Islet of Langerhans (tissue), 1 donor: ENCODE measurements at regions not wholly inside any gene's neighbourhood (a gene's known extent, or its start where the extent isn't known, plus 50 kb on each side); places are given as distances from the start of the nearest gene placed in this dataset.
A peak's percentile ranks its signal among the peaks of the same experiment; 100 is the strongest.
"Not testable (repeated sequence)": the region's sequence is repeated elsewhere in the genome, so short reads cannot be mapped to it uniquely, and the experiment has no call there.

Experiments
- FAIRE-seq: peaks from one replicate; lab custom pipeline; 2011; peaks lifted over from hg19 to GRCh38; lab: Jason Lieb, UNC

DNA sequence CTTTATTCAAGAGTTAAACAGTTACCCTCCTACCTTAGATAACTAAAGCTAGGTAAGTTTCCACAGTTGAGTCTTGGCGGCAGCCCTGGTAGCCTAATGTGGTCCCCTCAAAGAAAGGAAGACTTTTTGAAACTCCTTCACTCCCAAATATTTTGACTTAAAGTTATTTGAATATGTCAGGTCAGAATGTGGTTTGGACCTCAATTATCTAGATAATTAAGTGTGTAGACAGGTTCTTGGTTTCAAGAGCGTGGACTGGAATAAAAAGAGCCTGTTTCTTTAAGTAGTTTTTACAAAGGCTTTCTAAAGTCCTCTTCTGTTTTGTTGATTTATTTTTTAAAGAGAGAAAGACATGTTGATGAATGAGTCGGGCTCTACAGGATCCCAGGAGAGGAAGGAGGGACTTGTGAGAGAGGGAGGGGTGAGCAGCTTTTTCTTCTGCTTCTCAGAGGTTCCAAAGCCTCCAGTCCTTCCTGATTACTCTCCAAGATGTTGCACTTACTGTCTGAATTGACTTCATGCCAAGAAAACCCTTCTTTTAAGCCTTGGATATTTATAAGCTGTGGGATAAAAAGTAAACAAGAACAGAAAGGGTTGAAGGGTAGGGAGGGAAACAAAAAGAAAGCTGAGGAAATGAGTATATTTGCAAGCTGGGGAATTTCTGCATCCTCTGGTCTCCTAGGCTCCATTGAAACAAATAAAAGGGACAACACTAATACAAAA, 457.4 kb downstream of the IGSF11 start:
- FAIRE-seq, result no peak

DNA sequence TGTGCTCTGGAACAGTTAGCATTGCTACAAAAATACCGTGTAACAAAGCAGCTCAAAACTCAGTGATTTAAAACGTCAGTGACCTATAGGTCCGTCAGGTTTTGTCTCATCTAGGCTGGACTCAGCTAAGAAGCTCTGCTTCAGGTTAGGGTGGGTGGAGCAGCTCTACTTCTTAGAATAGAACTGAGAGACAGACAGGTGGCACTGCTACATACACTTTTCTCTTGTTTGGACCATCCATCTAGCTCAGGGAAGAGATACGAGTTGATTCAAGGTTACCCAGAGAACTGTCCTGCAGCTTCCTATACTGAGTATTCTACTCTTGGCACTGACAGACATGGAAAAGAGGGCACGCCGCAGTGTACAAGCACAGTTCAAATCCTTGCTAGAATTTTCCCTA, 456.1 kb downstream of the IGSF11 start:
- FAIRE-seq, result no peak

DNA sequence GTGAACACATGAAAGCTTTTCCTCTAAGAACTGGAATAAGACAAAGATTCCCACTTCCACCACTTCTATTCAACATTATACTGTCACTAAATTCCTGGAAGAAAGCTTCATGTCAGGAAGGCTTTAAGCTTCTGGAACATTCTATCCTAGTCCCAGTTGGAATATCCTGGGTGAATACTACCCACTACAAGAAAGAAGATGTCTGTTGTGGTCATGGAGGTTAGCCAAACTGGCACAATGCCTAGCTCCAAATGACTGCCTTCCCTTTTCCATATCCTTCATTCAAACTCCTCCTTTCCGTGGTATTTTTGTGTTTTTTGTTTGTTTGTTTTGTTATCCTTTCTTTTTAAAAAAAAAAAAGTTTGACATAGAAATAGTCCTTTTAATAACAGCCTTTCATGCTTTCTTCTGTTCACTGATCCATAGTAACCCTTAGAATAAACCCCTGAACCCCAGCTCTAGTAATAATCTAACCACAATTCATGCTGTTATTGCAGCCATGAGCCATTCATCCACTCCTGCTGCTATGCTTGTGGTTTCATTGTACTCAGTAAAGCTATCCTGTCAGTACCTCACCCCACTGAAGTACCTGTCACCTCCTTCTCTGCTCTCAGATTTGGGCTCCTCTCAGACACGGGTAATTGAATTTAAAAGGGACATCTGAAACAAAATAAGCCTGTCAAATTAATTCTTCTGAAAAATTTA, 447.5 kb downstream of the IGSF11 start:
- FAIRE-seq, result no peak

DNA sequence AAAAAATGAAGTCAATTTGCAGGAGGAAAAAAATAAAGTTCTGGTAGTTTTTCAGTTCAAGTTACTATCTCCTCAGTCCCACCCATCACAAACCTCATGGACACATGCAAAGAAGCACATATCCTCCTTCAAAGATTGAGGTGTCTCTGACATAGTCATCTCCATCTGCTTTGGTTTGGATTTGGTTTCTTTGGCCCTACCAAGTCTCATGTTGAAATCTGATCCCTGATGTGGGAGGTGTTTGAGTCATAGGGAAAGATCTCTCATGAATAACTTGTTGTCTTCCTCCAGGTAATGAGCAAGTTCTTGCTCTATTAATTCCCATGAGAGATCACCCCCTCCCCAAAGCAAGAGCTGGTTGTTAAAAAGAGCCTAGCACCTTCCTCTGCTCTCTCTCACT, 446.8 kb downstream of the IGSF11 start:
- FAIRE-seq, result no peak

DNA sequence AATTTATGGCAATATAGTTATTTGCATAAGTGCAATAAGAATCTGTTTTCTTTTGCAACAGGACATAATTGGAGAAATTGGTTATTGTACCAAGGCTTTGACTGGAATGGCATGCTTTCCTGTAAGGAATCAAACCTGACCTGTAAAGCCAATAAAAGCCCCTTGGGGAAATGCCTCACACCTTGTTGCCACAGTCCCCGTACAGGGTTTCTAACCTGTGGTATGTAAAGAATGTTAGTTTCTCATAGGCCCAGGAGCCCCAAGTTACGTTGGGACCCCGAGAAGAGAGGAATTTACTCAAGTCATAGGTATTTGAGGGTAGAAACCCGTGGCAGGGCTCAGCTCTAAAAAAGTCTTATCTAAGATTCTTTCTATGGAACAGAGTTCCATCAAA, 441.4 kb downstream of the IGSF11 start:
- FAIRE-seq, result no peak

DNA sequence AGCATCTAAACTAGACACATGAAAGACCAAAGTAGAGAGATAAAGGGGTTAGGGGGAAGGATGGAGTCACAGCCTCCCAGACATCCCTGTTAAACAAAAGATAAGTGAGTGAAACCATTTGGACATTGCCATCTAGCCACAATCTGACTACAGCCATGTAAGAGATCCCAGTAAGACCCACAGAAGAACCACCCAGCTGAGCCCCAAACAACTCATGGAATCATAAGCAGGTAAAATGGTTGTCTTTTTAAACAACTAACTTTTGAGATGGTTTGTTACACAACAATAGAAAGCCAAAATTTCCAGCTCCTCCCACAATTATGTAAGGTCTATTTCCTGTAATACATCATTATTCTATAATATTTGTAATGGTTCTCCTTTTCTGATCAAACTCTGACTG, 437.5 kb downstream of the IGSF11 start:
- FAIRE-seq, result no peak

DNA sequence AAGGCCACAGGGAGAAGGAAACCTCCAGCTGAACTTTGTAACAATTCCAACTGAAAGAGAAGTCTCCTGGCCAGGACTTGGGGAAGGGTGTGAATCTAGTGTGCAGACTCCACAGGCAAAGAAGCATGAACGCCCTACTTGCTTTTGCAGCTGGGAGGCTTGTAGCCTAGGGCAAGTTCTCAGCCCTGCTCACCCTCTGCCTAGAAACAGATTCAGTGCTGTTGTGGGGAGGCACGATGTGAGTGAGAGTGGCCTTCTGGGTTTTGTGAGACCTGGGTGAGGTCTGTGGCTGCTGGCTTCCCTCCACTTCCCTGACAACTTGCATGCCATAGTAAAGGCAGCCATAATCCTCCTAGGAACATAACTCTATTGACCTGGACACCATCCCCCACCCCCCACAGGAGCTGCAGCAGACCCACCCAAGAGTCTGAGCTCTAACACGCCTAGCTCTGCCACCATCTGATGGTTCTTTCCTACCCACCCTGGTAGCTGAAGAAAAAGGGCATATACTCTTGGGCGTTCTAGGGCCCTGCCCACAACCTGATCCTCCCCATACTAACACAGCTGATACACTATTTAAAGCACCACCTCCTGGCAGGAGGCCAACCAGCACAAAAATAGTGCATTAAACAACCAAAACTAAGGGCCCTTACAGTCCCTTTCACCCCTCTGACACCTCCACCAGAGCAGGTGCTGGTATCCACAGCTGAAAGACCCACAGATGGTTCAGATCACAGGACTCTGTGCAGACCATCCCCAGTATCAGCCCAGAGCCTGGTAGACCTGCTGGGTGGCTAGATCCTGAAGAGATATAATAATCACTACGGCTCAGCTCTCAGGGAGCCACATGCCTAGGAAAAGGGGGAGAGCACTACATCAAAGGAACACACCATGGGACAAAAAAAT, 426.5 kb downstream of the IGSF11 start:
- no peak for FAIRE-seq

DNA sequence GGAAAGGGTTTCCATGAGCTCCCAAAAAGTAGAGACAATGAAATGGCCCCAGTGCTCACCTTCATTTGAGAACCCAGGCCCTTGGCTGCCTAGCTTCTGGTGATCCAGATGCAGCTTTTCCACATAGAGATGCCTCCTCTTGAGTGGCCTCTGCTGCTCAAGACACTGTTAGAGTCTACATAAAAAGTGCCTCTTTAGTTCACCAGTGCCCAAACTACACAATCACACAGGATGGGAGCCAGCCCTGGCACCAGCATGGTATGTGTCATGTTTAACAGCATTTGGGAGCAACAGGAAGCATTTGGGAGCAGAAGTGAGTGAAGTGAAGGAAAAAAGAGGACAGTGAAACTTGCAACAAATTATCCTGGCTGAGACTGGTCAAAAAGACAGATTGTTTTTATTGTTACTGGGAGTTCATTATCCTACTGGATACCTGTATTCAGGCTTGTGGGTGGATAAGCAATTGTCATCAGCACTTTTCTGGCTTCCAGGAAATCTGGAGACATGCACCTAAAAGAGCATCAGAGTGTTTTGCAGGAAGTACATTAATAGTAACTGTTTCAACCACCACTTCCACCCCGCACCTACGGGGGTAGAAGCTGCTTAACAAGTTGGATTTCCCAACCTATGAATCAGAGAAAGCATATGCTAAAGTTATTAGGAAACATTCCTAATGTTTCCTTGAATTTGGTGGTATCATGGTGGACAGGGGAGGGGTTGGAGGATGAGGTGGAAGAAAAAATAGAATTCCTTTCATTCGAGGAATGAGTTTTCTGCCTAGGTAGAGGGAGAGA, 416.2 kb downstream of the IGSF11 start:
- FAIRE-seq, result no peak

DNA sequence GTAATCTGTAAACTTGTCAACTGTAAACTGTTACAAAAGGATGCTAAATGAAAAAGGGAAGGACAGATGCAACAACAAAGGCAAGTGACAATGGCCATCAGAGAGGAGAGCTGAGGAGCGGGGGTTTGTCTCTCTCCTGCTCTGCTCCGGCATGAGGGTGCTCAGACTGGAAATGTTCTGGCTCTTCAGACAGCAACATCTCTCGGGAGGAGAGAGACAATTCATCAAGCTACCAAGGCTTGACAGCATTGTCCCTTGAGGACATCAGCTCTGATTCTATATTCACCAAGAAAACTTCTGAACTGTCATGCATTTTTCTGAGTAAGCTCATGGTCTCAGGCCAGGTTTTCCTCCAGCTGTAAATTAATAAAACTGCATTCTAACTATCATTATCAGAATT, 408.2 kb downstream of the IGSF11 start:
- FAIRE-seq, result no peak

DNA sequence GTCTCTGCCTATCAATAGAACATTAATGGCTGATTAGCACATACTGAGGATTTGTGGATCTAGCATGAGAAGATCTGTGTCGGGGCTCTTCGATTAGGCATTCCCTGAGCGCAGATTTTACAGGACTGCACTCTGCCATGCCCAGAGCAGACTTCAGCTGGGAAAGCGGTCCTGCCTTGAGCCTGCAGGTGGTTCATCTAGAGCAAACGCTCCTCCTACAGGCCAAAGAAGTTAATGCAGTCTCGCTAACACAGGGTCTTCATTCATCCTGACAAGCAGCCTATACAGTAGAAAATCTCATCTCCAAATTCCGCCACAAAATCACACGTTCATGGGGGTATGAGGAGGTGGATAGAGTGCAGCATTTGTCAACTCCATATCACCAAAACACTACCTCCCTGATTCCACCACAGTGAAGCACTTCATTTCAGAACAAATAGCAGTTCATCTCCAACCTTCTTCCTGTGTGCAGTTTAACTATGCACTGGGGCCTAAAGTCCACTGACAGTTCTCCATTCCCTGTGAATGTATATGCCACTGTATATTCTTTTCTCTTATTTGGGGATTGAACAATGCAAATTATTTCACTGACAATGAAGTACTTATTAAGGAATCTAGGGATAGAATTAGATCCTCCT, 405.8 kb downstream of the IGSF11 start:
- FAIRE-seq, result peak; percentile 77

DNA sequence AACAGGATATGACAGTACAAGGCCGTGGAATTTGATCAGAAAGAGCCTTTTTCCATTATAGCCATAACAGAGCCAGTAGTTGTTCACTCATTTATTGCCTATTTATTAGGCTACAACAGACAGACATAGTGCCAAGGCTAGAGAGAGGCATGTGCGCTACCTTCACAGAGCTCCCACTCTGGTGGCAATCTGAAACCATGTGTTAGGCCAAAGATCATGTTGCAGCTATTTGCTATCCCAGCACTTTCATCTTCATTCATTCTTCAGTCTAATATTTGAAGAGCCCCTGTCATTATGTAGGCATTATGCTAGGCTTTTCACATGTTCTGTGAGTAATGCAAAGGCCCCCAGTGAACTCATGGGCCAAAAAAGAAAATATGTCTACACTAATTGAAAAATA, 404.8 kb downstream of the IGSF11 start:
- no peak for FAIRE-seq

DNA sequence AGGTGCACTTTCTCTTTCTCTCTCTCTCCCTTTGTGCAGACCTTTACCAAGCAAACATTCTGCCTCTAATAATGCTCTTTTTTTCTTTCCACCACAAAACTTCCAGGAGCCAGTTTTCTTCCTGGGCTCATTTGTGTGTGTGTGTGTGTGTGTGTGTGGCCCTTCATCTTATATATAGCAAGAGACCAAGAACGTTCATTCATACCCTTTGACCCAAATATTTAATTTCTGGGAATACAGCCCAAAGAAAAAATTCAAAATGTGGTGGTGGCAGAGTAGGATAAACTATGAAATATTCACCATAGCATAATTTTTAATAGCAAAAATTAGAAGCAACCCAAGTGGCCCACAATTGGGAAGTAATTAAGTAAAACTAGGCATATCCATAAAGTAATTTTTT, 398.9 kb downstream of the IGSF11 start:
- FAIRE-seq, result no peak

DNA sequence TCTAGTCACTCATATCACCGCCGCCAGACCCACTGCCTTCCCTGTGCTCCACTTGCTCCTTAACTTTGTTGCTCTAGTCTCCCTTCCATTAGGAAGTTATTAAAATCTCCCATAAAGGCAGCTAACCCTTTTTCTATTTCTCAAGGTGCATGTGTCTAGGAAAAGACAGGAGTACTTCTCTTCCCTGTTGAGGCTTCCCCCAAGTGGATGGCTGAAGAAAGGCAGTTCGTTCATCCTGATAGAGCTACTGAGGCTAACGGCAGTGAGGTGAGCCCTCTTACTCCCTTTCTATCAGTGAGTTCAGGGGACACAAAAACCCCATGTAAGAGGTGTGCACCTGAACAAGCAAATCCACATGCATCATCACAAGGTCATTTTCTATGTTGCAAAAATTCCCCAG, 397.8 kb downstream of the IGSF11 start:
- FAIRE-seq, result no peak

DNA sequence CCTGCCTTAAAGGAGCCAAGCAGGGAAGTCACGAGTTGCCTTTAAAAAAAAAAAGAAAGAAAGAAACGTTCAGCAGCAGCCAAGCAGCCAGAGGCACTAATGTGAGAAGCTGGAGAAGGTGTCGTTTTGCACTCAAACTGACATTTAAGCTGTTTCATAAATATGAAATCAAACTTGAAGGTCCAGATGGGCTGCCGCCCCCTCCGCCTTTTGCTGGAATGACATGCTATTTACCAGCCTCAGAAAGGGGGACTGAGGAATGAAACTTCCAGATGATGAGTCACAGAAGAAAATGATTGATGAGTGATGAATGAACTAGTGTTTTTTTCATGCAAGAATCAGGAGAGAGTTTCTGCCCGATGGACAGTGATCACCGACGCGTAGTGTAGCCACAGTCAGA, 396.8 kb downstream of the IGSF11 start:
- no peak for FAIRE-seq

DNA sequence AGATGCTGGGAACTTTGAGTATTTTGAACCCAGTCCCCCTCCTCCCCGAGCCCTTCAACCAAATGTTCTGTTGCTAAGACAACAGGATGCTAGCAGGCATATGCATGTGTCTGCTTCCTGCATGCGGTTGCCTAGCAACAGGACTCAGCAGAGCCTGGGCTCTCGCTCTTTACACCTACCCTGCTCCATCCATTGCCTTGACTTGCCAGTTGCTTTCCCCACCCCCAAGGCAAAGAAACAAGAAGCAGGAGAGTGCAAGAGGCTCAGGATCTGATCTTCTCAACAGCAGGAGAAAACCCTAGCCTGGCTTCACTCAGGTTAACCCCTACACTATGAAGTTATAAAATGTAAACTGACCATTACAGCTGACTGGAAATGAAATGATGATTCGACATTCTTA, 393.0 kb downstream of the IGSF11 start:
- FAIRE-seq, result peak; percentile 55

DNA sequence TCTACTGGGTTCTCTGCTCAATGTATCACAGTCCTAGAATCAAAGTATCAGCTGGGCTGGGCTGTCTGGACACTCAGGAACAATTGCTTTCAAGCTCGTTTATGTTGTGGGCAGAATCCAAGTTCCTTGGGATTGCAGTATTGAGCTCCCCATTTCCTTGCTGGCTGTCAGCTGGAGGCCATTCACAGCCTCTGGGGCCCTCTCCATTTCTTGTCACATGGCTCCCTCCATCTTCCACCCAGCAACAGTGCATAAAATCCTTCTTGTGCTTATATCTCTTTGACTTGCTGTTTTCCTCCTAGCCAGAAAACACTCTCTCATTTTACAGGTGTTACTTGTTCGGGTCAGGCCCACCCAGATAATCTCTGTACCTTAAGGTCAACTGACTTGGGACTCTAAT, 363.5 kb downstream of the IGSF11 start:
- FAIRE-seq, result no peak

DNA sequence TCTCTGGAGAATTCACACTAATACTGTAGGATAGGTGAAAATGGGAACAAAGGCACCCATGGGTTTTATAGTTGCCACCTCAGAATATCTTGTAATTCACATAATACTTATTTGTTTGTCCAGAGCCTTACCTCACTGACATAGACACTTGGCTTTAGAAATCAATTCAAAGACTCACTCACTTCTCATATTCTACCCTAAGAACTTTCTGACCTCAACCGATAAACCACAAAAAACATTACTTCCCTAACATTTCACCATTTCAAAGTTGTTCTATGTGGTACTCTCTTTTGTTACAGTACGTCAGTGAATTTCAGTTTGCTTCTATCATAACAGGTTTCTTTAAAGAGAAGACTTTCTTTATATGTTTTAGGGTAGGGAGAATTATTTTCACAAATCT, 359.3 kb downstream of the IGSF11 start:
- no peak for FAIRE-seq

DNA sequence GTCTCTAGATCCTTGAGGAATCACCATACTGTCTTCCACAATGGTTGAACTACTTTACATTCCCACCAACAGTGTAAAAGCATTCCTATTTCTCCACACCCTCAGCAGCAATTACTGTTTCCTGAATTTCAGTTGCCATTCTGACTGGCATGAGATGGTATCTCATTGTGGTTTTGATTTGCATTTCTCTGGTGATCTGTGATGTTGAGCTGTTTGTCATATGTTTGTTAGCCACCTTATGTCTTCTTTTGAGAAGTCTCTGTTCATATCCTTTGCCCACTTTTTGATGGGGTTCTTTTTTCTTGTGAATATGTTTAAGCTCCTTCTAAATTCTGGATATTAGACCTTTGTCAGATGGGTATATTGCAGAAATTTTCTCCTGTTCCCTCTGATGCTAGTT, 356.0 kb downstream of the IGSF11 start:
- not testable (repeated sequence) for FAIRE-seq

DNA sequence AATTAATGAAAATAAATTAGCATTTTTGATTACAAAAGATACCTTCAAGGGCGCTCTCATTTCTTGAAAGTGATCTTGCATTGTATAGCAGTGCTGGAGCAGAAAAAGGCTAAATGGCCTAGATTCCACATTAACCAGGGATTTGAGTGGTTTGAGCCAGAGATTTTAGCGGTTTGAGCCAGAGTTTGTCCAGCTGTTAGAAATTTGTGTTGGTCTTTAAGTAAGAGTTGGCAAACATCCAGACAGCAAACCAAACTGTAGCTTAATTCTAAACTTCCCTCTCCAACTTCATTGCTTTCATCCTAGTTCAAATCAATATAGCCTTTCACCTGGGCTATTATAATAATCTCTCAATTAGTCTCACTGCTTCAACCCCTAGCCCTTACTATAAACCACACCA, 351.7 kb downstream of the IGSF11 start:
- no peak for FAIRE-seq

DNA sequence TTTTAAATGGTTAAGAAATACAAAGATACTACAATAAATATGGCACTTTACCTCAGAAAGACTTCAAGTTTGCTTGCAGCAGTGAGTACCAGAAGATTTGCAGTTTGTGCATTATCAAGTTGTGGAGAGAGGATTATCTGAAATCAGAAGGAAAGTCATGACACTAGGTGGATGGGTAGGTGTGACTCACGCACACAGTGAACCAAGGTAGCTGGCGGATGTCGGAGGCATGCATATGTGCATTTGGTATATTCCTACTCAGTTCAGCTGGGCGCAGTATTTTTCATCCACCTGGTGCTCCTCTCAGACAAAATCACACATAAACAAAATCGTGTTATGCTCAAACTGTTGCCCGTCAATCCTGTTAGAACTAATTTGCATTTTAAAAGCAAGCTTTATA, 351.0 kb downstream of the IGSF11 start:
- FAIRE-seq, result no peak

DNA sequence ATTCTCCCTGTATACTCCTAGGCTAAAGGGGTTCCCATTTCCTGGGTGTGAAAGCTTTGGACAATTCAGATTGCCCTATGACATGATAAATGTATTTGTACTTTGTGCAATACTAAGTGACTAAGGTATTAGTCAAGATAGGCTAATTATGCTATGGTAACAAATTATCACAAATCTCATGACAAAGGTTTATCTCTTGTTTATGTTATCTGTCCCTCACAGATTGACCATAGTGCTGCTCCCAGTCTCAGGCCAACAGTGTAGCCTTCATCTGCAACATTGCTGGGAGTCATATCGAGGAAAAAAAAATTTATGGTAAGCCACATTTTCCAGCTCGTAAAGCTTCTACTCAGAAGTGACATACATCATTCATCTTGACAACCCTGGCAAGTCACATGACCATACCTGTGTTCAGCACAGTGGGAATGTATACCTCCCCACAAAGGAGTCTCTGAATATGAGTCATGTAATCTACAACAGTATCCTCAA, 346.2 kb downstream of the IGSF11 start:
- FAIRE-seq, result no peak

DNA sequence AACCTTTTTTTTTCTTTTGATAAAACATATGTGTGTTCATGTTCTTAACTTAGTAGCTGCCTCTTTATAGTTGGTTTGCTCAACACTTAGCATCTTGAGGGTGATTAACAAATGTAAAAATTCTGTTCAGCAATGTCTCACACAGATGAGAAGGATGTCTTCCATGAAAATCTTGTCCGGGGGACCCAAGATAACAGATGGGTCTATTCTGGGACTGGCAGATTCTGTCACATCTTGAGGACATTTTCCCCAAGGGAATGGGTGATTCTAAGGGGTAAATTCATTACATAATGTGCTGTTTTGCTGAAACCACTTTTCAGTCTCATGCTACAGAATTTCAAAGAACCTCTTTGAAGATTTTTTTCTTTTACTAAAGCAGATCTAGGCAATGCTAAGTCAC, 342.2 kb downstream of the IGSF11 start:
- FAIRE-seq, result no peak
